Hippocampal formation (tissue), 2 donors: ENCODE measurements at regions not wholly inside any gene's neighbourhood (a gene's known extent, or its start where the extent isn't known, plus 50 kb on each side); places are given as distances from the start of the nearest gene placed in this dataset.
"Not testable (repeated sequence)": the region's sequence is repeated elsewhere in the genome, so short reads cannot be mapped to it uniquely, and the experiment has no call there.

Source experiments
- DNase-seq, 2 donors: peaks; one replicate each; lab custom pipeline; 2025; lab: John Stamatoyannopoulos, UW

- no peak for DNase-seq
Measured at GRCh38 chr2:88924533-88924932, 233.1 kb downstream of the RPIA start.

- no peak for DNase-seq
Measured at GRCh38 chr2:88925770-88926462, 234.4 kb downstream of the RPIA start.

GRCh38 chr2:88927128-88927527 lies 235.7 kb downstream of the RPIA start:
- DNase-seq, result no peak

GRCh38 chr2:88930659-88931058 lies 239.2 kb downstream of the RPIA start:
- no peak for DNase-seq

GRCh38 chr2:88932686-88933085 lies 241.2 kb downstream of the RPIA start:
- no peak for DNase-seq

GRCh38 chr2:88933091-88933490 lies 241.6 kb downstream of the RPIA start:
- no peak for DNase-seq

- no peak for DNase-seq
Measured at GRCh38 chr2:88933980-88934379, 242.5 kb downstream of the RPIA start.

- DNase-seq, result not testable (repeated sequence)
Measured at GRCh38 chr2:88941178-88941577, 249.7 kb downstream of the RPIA start.

GRCh38 chr2:88942798-88943197 lies 251.3 kb downstream of the RPIA start:
- no peak for DNase-seq

- no peak for DNase-seq
Measured at GRCh38 chr2:88949336-88949735, 257.9 kb downstream of the RPIA start.

GRCh38 chr2:88950010-88950409 lies 258.5 kb downstream of the RPIA start:
- DNase-seq, result no peak

GRCh38 chr2:88955607-88956006 lies 264.1 kb downstream of the RPIA start:
- no peak for DNase-seq

GRCh38 chr2:88959480-88960204 lies 268.2 kb downstream of the RPIA start:
- no peak for DNase-seq

- DNase-seq, result not testable (repeated sequence)
Measured at GRCh38 chr2:88961323-88961722, 269.9 kb downstream of the RPIA start.

GRCh38 chr2:88967844-88968243 lies 276.4 kb downstream of the RPIA start:
- DNase-seq, result no peak

- DNase-seq, result not testable (repeated sequence)
Measured at GRCh38 chr2:88978011-88978410, 286.5 kb downstream of the RPIA start.

GRCh38 chr2:88978446-88978845 lies 287.0 kb downstream of the RPIA start:
- not testable (repeated sequence) for DNase-seq

- not testable (repeated sequence) for DNase-seq
Measured at GRCh38 chr2:88984079-88984478, 292.6 kb downstream of the RPIA start.

- not testable (repeated sequence) for DNase-seq
Measured at GRCh38 chr2:88986721-88987330, 295.4 kb downstream of the RPIA start.

GRCh38 chr2:88988617-88989016 lies 297.1 kb downstream of the RPIA start:
- DNase-seq, result not testable (repeated sequence)

- not testable (repeated sequence) for DNase-seq
Measured at GRCh38 chr2:88992819-88993218, 301.3 kb downstream of the RPIA start.

- DNase-seq, result not testable (repeated sequence)
Measured at GRCh38 chr2:88994856-88995255, 303.4 kb downstream of the RPIA start.

- not testable (repeated sequence) for DNase-seq
Measured at GRCh38 chr2:88996588-88996987, 305.1 kb downstream of the RPIA start.
